ENCODE measurements at regions not wholly inside any gene's neighbourhood (a gene's known extent, or its start where the extent isn't known, plus 50 kb on each side); places are given as distances from the start of the nearest gene placed in this dataset.
"Not testable (repeated sequence)": the region's sequence is repeated elsewhere in the genome, so short reads cannot be mapped to it uniquely, and the experiment has no call there.

DNA sequence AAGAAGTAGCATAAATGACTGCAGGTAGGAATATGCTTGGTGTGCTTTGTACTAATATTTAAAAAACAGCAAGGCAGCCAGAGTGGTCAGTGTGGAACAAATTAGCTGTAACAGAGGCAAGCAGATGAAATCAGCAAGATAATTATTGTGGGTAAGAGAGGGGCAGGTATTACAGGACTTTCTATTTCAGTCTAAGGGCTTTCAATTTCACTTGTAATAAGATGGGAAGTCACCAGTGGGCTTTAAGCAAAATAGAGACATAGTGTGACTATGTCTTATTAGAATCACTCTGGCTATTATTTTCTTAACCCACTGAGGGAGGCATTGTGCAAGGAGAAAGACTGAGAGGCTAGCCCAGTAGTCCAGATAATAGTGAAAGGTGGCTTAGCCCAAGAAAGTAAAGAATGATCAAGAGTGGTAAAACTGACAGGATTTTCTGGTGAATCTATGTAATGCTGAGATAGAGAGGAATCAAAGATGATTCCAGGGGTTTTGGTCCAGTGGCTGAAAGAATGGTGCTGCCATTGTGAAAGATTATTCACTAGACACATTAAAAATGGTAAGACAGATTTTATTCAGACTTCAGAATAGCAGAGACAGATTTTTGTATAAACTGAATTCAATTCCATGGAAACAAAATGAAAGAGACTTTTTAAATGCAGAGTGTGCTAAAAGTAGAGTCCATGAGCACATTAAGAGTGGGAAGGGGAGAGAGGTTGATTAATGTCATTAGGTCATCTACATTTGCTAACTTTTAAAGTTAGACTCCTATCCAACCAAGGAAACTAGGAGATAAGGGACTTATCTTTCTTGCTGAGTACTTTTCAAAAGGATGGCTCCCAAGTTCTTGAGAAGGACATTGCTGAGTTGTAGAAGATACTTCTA is 1136.0 kb downstream of the HACE1 start:
- Mint-ChIP-seq H3K4me1 (no peaks in the 10 kb centered on the region), H3K9me3 (peaks cover 0 to 14% (median 2%) of the 10 kb centered on the region in 5 donors), H3K4me3 (no peak overlapping the region), H3K36me3 (no peaks in the 10 kb centered on the region), H3K27ac (no peak overlapping the region), H3K27me3 (no peaks in the 10 kb centered on the region)
- Histone ChIP-seq H3K4me3 (ENCODE audit: low read length) (no peak overlapping the region), H3K9me3 (ENCODE audit: low read length) (no peaks in the 10 kb centered on the region), H3K4me1 (ENCODE audit: insufficient read depth, low read length) (no peaks in the 10 kb centered on the region), H3K27me3 (ENCODE audit: insufficient read depth, low read length, poor library complexity, severe bottlenecking) (no peaks in the 10 kb centered on the region), H3K27ac (ENCODE audit: low read depth, low read length) (no peak overlapping the region), H3K36me3 (ENCODE audit: insufficient read depth, low read length) (no peaks in the 10 kb centered on the region)
- ChIA-PET POLR2A (no interaction called here), CTCF (no interaction called here)
- no peak for DNase-seq

- no peaks in the 10 kb centered on the region for H3K4me1 ChIP-seq (ENCODE audit: insufficient read depth, low read length)
- H3K27ac ChIP-seq (ENCODE audit: low read depth, low read length), result no peak overlapping the region
- DNase-seq, result no peak
- Mint-ChIP-seq H3K27me3 (no peaks in the 10 kb centered on the region), H3K4me3 (no peak overlapping the region), H3K9me3 (peaks cover 0 to 14% (median 2%) of the 10 kb centered on the region in 5 donors), H3K27ac (no peak overlapping the region), H3K4me1 (no peaks in the 10 kb centered on the region), H3K36me3 (no peaks in the 10 kb centered on the region)
- ChIA-PET POLR2A (no interaction called here), CTCF (no interaction called here)
- H3K27me3 ChIP-seq (ENCODE audit: insufficient read depth, low read length, poor library complexity, severe bottlenecking), result no peaks in the 10 kb centered on the region
- H3K36me3 ChIP-seq (ENCODE audit: insufficient read depth, low read length), result no peaks in the 10 kb centered on the region
- H3K4me3 ChIP-seq (ENCODE audit: low read length), result no peak overlapping the region
- H3K9me3 ChIP-seq (ENCODE audit: low read length), result no peaks in the 10 kb centered on the region
Observed at GRCh38 chr6:103722683-103723082, 1137.0 kb downstream of the HACE1 start.

DNA sequence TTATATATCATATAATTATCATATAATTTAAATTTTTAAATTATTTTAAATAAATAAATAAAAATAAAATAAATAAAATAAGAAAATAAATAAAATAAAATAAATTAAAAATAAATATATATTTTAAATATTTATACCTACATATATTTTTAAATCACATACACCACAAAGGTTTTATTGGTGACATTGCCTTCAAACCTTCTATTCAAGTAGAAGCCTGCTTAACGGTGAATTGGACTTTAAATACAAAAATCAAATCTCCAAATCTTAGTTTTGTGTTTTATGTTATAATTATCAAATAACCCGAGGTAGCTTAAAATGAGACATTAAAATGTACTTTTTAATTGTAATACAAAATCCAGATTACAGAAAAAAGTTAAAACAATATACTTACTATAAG is 1137.8 kb downstream of the HACE1 start:
- Mint-ChIP-seq H3K4me3 (no peak overlapping the region), H3K36me3 (no peaks in the 10 kb centered on the region), H3K27ac (no peak overlapping the region), H3K9me3 (peaks cover 0 to 14% (median 2%) of the 10 kb centered on the region in 5 donors), H3K4me1 (no peaks in the 10 kb centered on the region), H3K27me3 (no peaks in the 10 kb centered on the region)
- no peaks in the 10 kb centered on the region for H3K4me1 ChIP-seq (ENCODE audit: insufficient read depth, low read length)
- no peak overlapping the region for H3K27ac ChIP-seq (ENCODE audit: low read depth, low read length)
- no peaks in the 10 kb centered on the region for H3K9me3 ChIP-seq (ENCODE audit: low read length)
- H3K36me3 ChIP-seq (ENCODE audit: insufficient read depth, low read length), result no peaks in the 10 kb centered on the region
- H3K27me3 ChIP-seq (ENCODE audit: insufficient read depth, low read length, poor library complexity, severe bottlenecking), result no peaks in the 10 kb centered on the region
- DNase-seq, result no peak
- H3K4me3 ChIP-seq (ENCODE audit: low read length), result no peak overlapping the region
- POLR2A ChIA-PET, result no interaction called here
- CTCF ChIA-PET, result no interaction called here

DNA sequence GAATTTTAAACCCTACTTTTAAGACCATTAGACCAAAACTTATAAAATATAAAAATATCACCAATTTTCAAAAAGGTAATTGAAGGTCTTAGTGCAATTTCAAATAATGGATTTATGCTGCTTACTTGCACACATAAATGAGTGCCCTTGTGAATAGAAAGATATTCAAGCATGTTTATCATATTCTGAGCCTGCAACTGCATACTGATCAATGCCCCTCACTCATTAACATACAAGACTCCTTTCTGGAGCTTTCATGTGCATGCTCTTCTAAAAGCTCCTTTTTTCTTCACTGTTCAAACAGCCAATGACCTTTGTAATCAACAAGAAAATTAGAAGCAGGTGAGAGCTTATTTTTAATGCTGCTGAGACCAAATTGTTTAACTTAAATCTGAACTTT is 1139.3 kb downstream of the HACE1 start:
- peaks cover 0 to 18% (median 0%) of the 10 kb centered on the region in 5 donors for H3K9me3 Mint-ChIP-seq
- no peak for DNase-seq
- H3K4me3 ChIP-seq (ENCODE audit: low read length), result no peak overlapping the region
- H3K27me3 Mint-ChIP-seq, result no peaks in the 10 kb centered on the region
- H3K4me3 Mint-ChIP-seq, result no peak overlapping the region
- H3K36me3 ChIP-seq (ENCODE audit: insufficient read depth, low read length), result no peaks in the 10 kb centered on the region
- H3K4me1 Mint-ChIP-seq, result no peaks in the 10 kb centered on the region
- H3K27me3 ChIP-seq (ENCODE audit: insufficient read depth, low read length, poor library complexity, severe bottlenecking), result no peaks in the 10 kb centered on the region
- no peak overlapping the region for H3K27ac ChIP-seq (ENCODE audit: low read depth, low read length)
- H3K9me3 ChIP-seq (ENCODE audit: low read length), result no peaks in the 10 kb centered on the region
- POLR2A ChIA-PET, result no interaction called here
- CTCF ChIA-PET, result no interaction called here
- no peaks in the 10 kb centered on the region for H3K36me3 Mint-ChIP-seq
- H3K4me1 ChIP-seq (ENCODE audit: insufficient read depth, low read length), result no peaks in the 10 kb centered on the region
- no peak overlapping the region for H3K27ac Mint-ChIP-seq

DNA sequence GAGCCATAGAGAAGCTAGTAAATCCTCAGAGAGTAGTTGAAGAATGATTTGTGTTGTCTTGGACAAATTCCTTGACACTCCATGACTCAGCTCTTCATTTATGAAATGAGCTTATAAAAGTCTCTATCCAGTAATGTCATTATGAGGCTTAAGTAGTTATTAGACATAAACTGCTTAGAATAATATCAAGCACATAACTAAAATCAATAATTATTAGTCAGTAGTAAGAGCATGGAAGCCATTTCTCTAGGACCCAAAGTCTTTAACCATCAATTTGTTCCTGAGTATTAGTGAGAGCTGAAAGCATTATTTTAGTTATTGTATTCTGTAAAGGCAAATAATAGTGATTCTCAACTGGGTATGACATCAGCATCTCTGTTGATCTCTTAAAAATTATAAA is 1140.2 kb downstream of the HACE1 start:
- Mint-ChIP-seq H3K27ac (no peak overlapping the region), H3K9me3 (peaks cover 0 to 18% (median 0%) of the 10 kb centered on the region in 5 donors), H3K4me1 (no peaks in the 10 kb centered on the region), H3K27me3 (no peaks in the 10 kb centered on the region), H3K36me3 (no peaks in the 10 kb centered on the region), H3K4me3 (no peak overlapping the region)
- DNase-seq, result no peak
- Histone ChIP-seq H3K27me3 (ENCODE audit: insufficient read depth, low read length, poor library complexity, severe bottlenecking) (no peaks in the 10 kb centered on the region), H3K9me3 (ENCODE audit: low read length) (no peaks in the 10 kb centered on the region), H3K27ac (ENCODE audit: low read depth, low read length) (no peak overlapping the region), H3K4me1 (ENCODE audit: insufficient read depth, low read length) (no peaks in the 10 kb centered on the region), H3K4me3 (ENCODE audit: low read length) (no peak overlapping the region), H3K36me3 (ENCODE audit: insufficient read depth, low read length) (no peaks in the 10 kb centered on the region)
- POLR2A ChIA-PET, result no interaction called here
- CTCF ChIA-PET, result no interaction called here

- H3K9me3 Mint-ChIP-seq, result peaks cover 0 to 7% (median 0%) of the 10 kb centered on the region in 5 donors
- H3K27me3 Mint-ChIP-seq, result no peaks in the 10 kb centered on the region
- Histone ChIP-seq H3K27me3 (ENCODE audit: insufficient read depth, low read length, poor library complexity, severe bottlenecking) (no peaks in the 10 kb centered on the region), H3K4me1 (ENCODE audit: insufficient read depth, low read length) (no peaks in the 10 kb centered on the region), H3K36me3 (ENCODE audit: insufficient read depth, low read length) (no peaks in the 10 kb centered on the region), H3K4me3 (ENCODE audit: low read length) (no peak overlapping the region), H3K27ac (ENCODE audit: low read depth, low read length) (no peak overlapping the region), H3K9me3 (ENCODE audit: low read length) (no peaks in the 10 kb centered on the region)
- no peak overlapping the region for H3K4me3 Mint-ChIP-seq
- H3K36me3 Mint-ChIP-seq, result no peaks in the 10 kb centered on the region
- H3K4me1 Mint-ChIP-seq, result no peaks in the 10 kb centered on the region
- no peak for DNase-seq
- ChIA-PET POLR2A (no interaction called here), CTCF (no interaction called here)
- H3K27ac Mint-ChIP-seq, result no peak overlapping the region
Observed at GRCh38 chr6:103715269-103715668, 1144.5 kb downstream of the HACE1 start.

GRCh38 chr6:103709236-103709635 is 1150.5 kb downstream of the HACE1 start:
- H3K36me3 ChIP-seq (ENCODE audit: insufficient read depth, low read length); POLR2A ChIA-PET; H3K4me3 Mint-ChIP-seq; H3K4me1 ChIP-seq (ENCODE audit: insufficient read depth, low read length); H3K27ac Mint-ChIP-seq; H3K27ac ChIP-seq (ENCODE audit: low read depth, low read length); H3K27me3 ChIP-seq (ENCODE audit: insufficient read depth, low read length, poor library complexity, severe bottlenecking); CTCF ChIA-PET; H3K27me3 Mint-ChIP-seq; H3K9me3 Mint-ChIP-seq; H3K36me3 Mint-ChIP-seq; DNase-seq; H3K4me3 ChIP-seq (ENCODE audit: low read length); H3K9me3 ChIP-seq (ENCODE audit: low read length); H3K4me1 Mint-ChIP-seq: not testable (repeated sequence)

GRCh38 chr6:103707596-103708325 is 1152.0 kb downstream of the HACE1 start:
- H3K27ac Mint-ChIP-seq, result no peak overlapping the region
- H3K4me1 ChIP-seq (ENCODE audit: insufficient read depth, low read length), result no peaks in the 10 kb centered on the region
- H3K36me3 Mint-ChIP-seq, result no peaks in the 10 kb centered on the region
- H3K4me3 Mint-ChIP-seq, result no peak overlapping the region
- DNase-seq, result no peak
- H3K9me3 ChIP-seq (ENCODE audit: low read length), result no peaks in the 10 kb centered on the region
- no peaks in the 10 kb centered on the region for H3K27me3 ChIP-seq (ENCODE audit: insufficient read depth, low read length, poor library complexity, severe bottlenecking)
- no peak overlapping the region for H3K27ac ChIP-seq (ENCODE audit: low read depth, low read length)
- H3K36me3 ChIP-seq (ENCODE audit: insufficient read depth, low read length), result no peaks in the 10 kb centered on the region
- POLR2A ChIA-PET, result no interaction called here
- CTCF ChIA-PET, result no interaction called here
- no peaks in the 10 kb centered on the region for H3K4me1 Mint-ChIP-seq
- peaks cover 0 to 3% (median 0%) of the 10 kb centered on the region in 5 donors for H3K9me3 Mint-ChIP-seq
- no peak overlapping the region for H3K4me3 ChIP-seq (ENCODE audit: low read length)
- H3K27me3 Mint-ChIP-seq, result no peaks in the 10 kb centered on the region
